ENCODE measurements at regions not wholly inside any gene's neighbourhood (a gene's known extent, or its start where the extent isn't known, plus 50 kb on each side); places are given as distances from the start of the nearest gene placed in this dataset.
"Not testable (repeated sequence)": the region's sequence is repeated elsewhere in the genome, so short reads cannot be mapped to it uniquely, and the experiment has no call there.

- DNase-seq (ENCODE audit: low read depth): no peak
- no peak overlapping the region for H3K4me3 ChIP-seq (ENCODE audit: low read depth, low read length)
- TF ChIP-seq CTCF (conservative IDR thresholded peaks at IDR 0.05; ENCODE audit: low read depth, low read length): no peak
Measured at GRCh38 chr4:117704721-117705120, 329.6 kb upstream of the NDST3 start.

GRCh38 chr4:117740736-117741135 lies 293.6 kb upstream of the NDST3 start:
- TF ChIP-seq CTCF (conservative IDR thresholded peaks at IDR 0.05; ENCODE audit: low read depth, low read length): no peak
- H3K4me3 ChIP-seq (ENCODE audit: low read depth, low read length): no peak overlapping the region
- DNase-seq (ENCODE audit: low read depth): no peak

- not testable (repeated sequence) for DNase-seq (ENCODE audit: low read depth); H3K4me3 ChIP-seq (ENCODE audit: low read depth, low read length)
Measured at GRCh38 chr4:117745379-117745778, 288.9 kb upstream of the NDST3 start.

- no peak overlapping the region for H3K4me3 ChIP-seq (ENCODE audit: low read depth, low read length)
- DNase-seq (ENCODE audit: low read depth): no peak
- TF ChIP-seq CTCF (conservative IDR thresholded peaks at IDR 0.05; ENCODE audit: low read depth, low read length): no peak
Measured at GRCh38 chr4:117755438-117755837, 278.8 kb upstream of the NDST3 start.

GRCh38 chr4:117768610-117769009 lies 265.7 kb upstream of the NDST3 start:
- no peak for DNase-seq (ENCODE audit: low read depth)
- no peak overlapping the region for H3K4me3 ChIP-seq (ENCODE audit: low read depth, low read length)
- no peak for TF ChIP-seq CTCF (conservative IDR thresholded peaks at IDR 0.05; ENCODE audit: low read depth, low read length)

GRCh38 chr4:117770269-117771102 lies 263.8 kb upstream of the NDST3 start:
- no peak for TF ChIP-seq CTCF (conservative IDR thresholded peaks at IDR 0.05; ENCODE audit: low read depth, low read length)
- H3K4me3 ChIP-seq (ENCODE audit: low read depth, low read length): no peak overlapping the region
- no peak for DNase-seq (ENCODE audit: low read depth)

GRCh38 chr4:117771647-117772337 lies 262.5 kb upstream of the NDST3 start:
- DNase-seq (ENCODE audit: low read depth): no peak
- no peak overlapping the region for H3K4me3 ChIP-seq (ENCODE audit: low read depth, low read length)
- no peak for TF ChIP-seq CTCF (conservative IDR thresholded peaks at IDR 0.05; ENCODE audit: low read depth, low read length)

Data from choroid plexus epithelial cell (primary cell).